ENCODE measurements at regions not wholly inside any gene's neighbourhood (a gene's known extent, or its start where the extent isn't known, plus 50 kb on each side); places are given as distances from the start of the nearest gene placed in this dataset.
A peak's percentile ranks its signal among the peaks of the same experiment; 100 is the strongest.

DNA sequence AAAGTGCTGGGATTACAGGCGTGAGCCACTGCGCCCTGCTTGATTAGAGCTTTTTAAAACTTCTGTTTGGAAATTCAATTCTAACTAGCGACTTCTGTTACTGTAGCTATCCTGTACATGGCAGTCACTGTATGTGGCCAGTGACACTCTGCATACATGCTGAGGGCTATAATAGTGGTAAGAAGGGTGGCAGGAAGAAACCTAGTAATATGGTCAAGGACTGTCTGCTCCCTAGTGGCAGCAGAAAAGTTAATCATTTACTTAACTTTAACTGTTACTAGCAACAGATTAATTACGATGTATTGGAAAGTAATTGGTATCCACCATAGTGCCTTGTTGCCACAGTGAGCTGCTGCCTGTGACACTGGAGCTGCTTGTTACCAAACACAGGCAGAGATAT lies 149.0 kb downstream of the KITLG start:
- H3K79me2 ChIP-seq (ENCODE audit: control insufficient read depth, insufficient read depth, low read length), result no peaks in the 10 kb centered on the region
- no peak overlapping the region for H3K4me3 ChIP-seq
- H3K4me1 ChIP-seq (ENCODE audit: control insufficient read depth, insufficient read depth, low read length), result 0 out of 2 replicates have a peak, but pooled peaks cover 5% of the 10 kb centered on the region
- H3K4me2 ChIP-seq (ENCODE audit: control insufficient read depth, insufficient read depth), result no peak overlapping the region
- in situ Hi-C loops (cut with MboI), result no loop called here
- 0 out of 2 replicates have a peak, but pooled peaks have one; percentile 18 for TF ChIP-seq RAD21 (IDR thresholded peaks at IDR 0.05; ENCODE audit: insufficient read depth, low read depth, low read length)
- TF ChIP-seq, protein P1, sequence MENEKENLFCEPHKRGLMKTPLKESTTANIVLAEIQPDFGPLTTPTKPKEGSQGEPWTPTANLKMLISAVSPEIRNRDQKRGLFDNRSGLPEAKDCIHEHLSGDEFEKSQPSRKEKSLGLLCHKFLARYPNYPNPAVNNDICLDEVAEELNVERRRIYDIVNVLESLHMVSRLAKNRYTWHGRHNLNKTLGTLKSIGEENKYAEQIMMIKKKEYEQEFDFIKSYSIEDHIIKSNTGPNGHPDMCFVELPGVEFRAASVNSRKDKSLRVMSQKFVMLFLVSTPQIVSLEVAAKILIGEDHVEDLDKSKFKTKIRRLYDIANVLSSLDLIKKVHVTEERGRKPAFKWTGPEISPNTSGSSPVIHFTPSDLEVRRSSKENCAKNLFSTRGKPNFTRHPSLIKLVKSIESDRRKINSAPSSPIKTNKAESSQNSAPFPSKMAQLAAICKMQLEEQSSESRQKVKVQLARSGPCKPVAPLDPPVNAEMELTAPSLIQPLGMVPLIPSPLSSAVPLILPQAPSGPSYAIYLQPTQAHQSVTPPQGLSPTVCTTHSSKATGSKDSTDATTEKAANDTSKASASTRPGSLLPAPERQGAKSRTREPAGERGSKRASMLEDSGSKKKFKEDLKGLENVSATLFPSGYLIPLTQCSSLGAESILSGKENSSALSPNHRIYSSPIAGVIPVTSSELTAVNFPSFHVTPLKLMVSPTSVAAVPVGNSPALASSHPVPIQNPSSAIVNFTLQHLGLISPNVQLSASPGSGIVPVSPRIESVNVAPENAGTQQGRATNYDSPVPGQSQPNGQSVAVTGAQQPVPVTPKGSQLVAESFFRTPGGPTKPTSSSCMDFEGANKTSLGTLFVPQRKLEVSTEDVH (IDR thresholded peaks at IDR 0.05; ENCODE audit: low read depth, partially characterized antibody), result no peak
- no peaks in the 10 kb centered on the region for H3K27me3 ChIP-seq (replicated peaks in 1 of 2; ENCODE audit: control insufficient read depth in 2 of 2, insufficient read depth in 2 of 2, low read length in 1 of 2)
- no peak overlapping the region for H3K27ac ChIP-seq (ENCODE audit: control insufficient read depth, insufficient read depth)
- intact Hi-C loops (cut with micrococcal nuclease; ENCODE audit: unreplicated experiment), result no loop called here
- no peak overlapping the region; the same call in 1 of the 2 replicates for H2AFZ ChIP-seq (ENCODE audit: control insufficient read depth, low read depth, low read length)
- no peak for FAIRE-seq
- peak; percentile 52 for ATAC-seq
- BruUV-seq (replicated peaks), result no TSS peak
- ChIA-PET POLR2A (no interaction called here), RAD21 (ENCODE audit: unreplicated experiment) (interaction anchor here (0.5 to 1.1 kb wide), 3 partner anchors 37 to 285 kb away, joined by 3 read pairs; no protein-coding TSS in a partner anchor), SMC1A (ENCODE audit: uncharacterized antibody, unreplicated experiment) (interaction anchor here (0.7 to 2.1 kb wide), 12 partner anchors 10 to 562 kb away, joined by 3 to 7 read pairs (median 3); no protein-coding TSS in a partner anchor), CTCF (interaction anchor here (0.6 to 1.4 kb wide), 4 partner anchors 10 to 276 kb away, joined by 3 to 8 read pairs (median 3); no protein-coding TSS in a partner anchor)
- H3K9me3 ChIP-seq (replicated peaks; ENCODE audit: control insufficient read depth, insufficient read depth, low read length), result no peaks in the 10 kb centered on the region
- no peak overlapping the region for H3K9ac ChIP-seq (ENCODE audit: control insufficient read depth, insufficient read depth, low read length)
- WGBS (ENCODE audit: insufficient coverage, insufficient replicate concordance, low lambda C conversion rate, missing lambda C conversion rate), result 81% methylated on average over 4 of the region's 4 CpGs
- H4K20me1 ChIP-seq (ENCODE audit: control insufficient read depth, insufficient read depth), result no peaks in the 10 kb centered on the region
- no peak for DNase-seq (ENCODE audit: low read depth, low spot score)
- H3K36me3 ChIP-seq (ENCODE audit: control insufficient read depth in 2 of 2, insufficient read depth in 2 of 2, low read length in 1 of 2), result no peaks in the 10 kb centered on the region
